OCI-LY3 (cell line): ENCODE measurements at regions not wholly inside any gene's neighbourhood (a gene's known extent, or its start where the extent isn't known, plus 50 kb on each side); places are given as distances from the start of the nearest gene placed in this dataset.

Source experiments
- EZH2phosphoT487 ChIP-seq: fragments of 200-600 bp; shearing (Covaris generic); IDR thresholded peaks from 2 replicates; pipeline ENCODE4 v1.6.1; 2018; ENCODE audit warnings: antibody characterized with exemption, mixed run types, low read depth
- TF ChIP-seq, protein P1 (sequence below): fragments of 200-600, 300-600 bp; sonication (generic); IDR thresholded peaks from 2 replicates; pipeline ENCODE4 v1.5.1; 2014; ENCODE audit warnings: antibody characterized with exemption, low read length, low read depth

DNA sequence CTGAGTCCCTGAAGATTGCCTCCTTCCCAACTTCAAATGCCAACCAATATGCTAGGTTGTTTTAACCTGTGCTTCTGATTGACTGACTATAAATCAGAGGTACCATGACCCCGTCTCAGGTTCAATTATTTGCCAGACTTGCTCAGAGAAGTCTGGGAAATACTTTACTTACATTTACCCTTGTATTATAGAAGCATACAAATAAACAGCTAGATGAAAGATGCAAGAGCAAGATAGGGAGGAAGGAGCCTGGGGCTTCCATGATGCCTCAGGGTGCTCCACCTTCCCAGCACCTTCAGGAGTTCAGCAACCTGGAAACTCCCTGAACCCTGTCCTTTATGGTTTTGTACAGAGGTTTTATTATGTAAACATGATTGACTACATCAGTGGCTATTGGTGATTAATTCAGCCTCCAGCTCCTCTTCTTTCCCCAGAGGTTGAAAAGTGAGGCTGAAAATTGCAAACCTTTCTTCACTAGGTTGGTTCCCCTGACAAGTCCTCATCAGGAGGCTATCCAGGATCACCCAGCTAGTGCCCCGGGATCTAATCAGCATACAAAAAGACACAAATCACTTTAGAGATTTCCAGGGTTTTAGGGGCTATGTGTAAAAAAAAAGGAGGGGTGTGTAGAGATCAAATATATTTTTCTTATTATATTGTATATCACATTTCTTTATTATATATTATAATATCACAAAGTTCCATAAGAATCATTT lies 547.7 kb downstream of the EPM2A start:
- TF ChIP-seq, protein P1, sequence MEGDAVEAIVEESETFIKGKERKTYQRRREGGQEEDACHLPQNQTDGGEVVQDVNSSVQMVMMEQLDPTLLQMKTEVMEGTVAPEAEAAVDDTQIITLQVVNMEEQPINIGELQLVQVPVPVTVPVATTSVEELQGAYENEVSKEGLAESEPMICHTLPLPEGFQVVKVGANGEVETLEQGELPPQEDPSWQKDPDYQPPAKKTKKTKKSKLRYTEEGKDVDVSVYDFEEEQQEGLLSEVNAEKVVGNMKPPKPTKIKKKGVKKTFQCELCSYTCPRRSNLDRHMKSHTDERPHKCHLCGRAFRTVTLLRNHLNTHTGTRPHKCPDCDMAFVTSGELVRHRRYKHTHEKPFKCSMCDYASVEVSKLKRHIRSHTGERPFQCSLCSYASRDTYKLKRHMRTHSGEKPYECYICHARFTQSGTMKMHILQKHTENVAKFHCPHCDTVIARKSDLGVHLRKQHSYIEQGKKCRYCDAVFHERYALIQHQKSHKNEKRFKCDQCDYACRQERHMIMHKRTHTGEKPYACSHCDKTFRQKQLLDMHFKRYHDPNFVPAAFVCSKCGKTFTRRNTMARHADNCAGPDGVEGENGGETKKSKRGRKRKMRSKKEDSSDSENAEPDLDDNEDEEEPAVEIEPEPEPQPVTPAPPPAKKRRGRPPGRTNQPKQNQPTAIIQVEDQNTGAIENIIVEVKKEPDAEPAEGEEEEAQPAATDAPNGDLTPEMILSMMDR = no peak
- no peak for TF ChIP-seq EZH2phosphoT487
